NOMO-1 treated with DMSO at 0.1 percent for 48 hours (cell line): ENCODE measurements at regions not wholly inside any gene's neighbourhood (a gene's known extent, or its start where the extent isn't known, plus 50 kb on each side); places are given as distances from the start of the nearest gene placed in this dataset.
"Not testable (repeated sequence)": the region's sequence is repeated elsewhere in the genome, so short reads cannot be mapped to it uniquely, and the experiment has no call there.

Source experiments
- DNase-seq: peaks from one replicate; lab custom pipeline; 2025; ENCODE audit not compliant: unreplicated experiment; lab: John Stamatoyannopoulos, UW

DNA sequence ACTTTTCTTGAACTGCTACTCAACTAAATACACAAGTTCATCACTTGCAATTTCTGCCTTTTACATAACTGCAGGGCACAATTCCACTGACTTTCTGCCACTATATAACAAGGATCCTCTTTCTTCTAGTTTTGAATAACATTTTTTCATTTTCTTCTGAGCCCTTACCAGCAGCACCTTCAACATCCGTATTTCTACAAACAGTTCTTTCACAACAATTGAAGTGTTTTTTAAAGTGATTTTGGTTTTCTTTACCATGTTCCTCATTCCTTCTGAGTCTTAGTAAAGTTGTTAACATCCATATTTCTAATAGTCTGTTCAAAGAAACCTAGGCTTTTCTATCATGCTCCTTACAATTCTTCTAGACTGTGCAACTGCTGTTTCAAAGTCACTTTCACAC, 127.2 kb upstream of the PITX1 start:
- peak; percentile 46 for DNase-seq

DNA sequence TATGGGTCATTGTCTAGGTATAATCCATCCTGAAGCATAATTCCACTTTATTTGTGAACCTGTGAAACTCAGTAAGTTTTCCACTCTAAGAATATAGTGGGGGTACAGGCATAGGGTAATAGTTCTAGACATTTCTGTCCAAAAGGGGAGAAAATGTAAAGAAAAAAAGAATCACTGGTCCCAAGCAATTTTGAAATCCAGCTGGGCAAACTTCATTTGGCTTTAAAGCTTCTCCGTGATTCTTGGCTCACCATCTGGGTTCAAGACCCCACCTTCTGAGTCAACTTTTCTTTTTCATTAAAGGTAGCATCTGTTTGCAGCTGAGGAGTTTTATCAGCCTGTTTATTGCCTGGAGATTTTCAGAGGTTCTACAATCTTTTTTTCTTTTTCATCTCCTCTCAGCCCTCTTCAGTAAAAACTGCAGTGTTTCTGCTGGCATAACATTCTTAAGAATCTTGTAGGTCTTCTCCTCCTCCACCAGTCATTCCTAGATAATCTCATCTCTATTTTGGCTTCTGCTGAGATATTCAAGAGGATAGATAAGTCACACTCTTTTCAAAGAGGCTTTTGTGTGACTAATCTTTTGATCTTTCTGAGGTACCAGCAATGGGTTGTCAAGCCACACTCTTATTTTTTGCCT, 126.1 kb upstream of the PITX1 start:
- DNase-seq = no peak

DNA sequence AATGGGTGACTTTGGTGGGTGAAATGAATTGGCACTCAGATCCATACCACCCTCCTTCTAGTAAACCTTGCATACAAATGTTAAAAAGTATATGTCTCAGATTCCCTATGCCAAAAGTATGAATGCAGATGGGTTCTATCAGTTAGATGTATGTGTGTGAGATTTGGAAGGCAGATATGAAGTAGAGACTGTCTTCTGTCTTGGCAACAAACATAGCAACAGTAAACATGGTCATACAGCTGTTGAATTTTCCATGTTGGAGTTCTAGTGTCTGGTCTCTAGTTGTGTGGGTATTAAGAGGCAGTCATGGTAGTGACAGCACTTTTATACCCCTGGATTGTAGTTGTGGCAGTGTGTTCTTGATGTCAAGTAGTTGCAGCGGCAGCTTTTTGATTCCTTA, 125.6 kb upstream of the PITX1 start:
- no peak for DNase-seq

- no peak for DNase-seq
Observed at GRCh38 chr5:135158982-135159381, 125.0 kb upstream of the PITX1 start.

DNA sequence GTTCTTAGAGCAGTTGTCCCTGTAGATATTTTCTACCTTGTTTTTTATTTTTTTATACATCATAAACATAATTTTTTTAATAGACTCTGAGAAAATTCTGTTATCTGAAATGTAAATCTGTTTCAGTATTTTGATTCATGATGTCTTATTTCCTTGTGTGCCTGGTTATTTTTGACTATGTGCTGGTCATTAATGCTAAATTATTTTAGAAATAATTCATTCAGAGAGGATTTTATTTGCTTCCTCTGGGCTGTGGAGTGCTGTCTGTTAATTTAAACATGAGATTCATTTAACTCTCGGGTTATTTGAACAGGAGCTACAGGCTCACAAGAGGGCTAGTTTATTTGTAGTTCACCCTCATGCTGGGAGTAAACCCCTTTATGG, 124.3 kb upstream of the PITX1 start:
- DNase-seq = no peak

- no peak for DNase-seq
Observed at GRCh38 chr5:135157421-135158313, 123.6 kb upstream of the PITX1 start.

- DNase-seq = no peak
Observed at GRCh38 chr5:135156715-135157404, 122.8 kb upstream of the PITX1 start.

GRCh38 chr5:135156337-135156714, 122.3 kb upstream of the PITX1 start:
- no peak for DNase-seq

DNA sequence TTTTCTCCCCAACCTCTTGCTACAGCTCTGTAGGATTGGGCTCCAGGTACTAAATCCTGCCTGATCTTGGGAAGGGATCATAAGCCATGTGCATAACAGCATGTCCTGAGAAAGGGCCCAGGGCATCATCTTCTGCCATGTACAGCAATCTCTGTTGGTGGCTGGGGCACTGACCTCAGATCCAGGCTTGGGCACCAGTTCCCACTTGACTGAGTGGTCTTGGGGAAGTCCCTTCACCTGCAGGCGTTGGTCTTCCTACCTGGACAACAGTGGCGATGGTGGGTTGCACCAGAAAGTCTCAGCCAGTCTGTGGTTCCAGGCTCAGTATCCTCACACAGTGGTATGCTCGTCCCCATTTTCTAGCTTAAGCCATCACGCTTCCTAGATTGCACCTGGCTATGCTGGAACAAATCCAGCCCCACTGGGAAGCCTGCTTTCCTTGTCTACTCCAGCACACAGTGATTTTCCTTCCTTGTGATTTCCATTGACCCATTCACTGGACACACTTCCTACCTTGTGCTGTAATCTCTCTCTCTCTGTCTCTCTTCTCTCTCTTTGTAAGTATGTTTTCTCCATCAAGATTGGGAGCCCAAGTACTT, 121.7 kb upstream of the PITX1 start:
- DNase-seq = no peak

- DNase-seq = no peak
Observed at GRCh38 chr5:135154961-135155360, 120.9 kb upstream of the PITX1 start.

DNA sequence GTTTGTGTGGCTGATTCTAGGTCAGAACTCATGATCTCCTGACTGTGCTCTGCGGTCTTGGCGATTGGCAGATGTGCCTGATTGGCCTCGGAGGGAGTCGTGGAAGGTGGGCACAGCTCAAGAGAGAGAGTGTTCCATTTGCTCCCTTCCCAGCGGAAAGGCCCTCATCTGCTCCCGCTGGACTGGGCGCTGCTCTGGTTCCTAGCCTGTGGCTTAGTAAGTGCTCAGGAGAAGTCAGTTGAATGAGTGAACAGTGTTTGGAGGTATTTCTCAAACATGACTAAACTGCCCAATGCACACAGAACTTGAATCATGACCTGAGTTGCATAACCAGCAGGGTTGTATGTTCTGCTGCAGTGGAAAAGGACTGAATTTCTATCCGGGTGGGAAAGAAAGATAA, 120.2 kb upstream of the PITX1 start:
- DNase-seq = no peak

DNA sequence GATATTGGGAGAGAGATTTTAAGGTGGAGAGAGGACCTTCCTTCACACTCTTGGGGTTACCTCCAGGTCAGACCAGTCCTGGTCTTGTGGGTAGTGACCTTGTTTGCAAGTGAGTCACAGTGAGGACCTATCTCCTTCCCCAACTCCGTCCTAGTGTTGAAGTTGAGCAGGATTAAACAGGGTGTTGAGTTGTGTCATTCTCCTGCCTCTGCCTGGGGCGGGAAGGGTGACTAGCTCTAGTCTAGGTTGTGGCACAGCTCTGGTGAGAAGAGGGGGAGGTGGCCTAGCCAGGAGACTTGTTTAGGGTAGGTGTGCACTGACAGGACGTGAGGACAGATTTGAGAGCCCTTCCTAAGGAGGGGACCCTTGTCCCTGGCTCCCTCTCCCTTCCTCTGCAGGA, 119.6 kb upstream of the PITX1 start:
- DNase-seq = no peak

DNA sequence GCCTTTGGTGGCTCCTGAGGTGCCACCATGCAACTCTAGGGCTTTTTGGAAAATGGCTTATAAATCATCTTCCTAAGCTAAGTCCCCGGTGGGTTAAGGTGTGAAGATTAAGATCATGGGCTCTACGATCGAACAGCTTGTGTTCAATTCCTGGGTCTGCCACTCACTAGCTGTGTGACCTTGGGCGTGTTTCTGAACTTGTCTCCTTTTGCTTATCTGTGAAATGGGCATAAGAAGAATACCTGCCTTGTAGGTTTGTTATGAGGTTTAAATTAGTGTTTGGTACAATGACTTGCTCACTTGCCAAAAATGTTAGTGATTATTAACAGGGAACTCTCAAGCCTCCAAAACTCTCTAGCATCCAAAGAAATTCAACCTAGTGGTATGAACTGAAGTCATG, 119.2 kb upstream of the PITX1 start:
- DNase-seq = no peak

DNA sequence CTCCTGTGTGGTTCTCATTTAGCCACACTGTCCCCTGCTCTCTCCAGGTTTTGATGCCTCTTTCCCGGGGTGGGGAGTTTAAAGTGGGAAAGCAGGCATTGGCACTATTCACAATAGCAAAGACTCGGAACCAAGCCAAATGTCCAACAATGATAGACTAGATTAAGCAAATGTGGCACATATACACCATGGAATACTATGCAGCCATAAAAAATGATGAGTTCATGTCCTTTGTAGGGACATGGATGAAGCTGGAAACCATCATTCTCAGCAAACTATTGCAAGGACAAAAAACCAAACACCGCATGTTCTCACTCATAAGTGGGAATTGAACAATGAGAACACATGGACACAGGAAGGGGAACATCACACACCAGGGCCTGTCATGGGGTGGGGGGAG, 117.6 kb upstream of the PITX1 start:
- not testable (repeated sequence) for DNase-seq

GRCh38 chr5:135151256-135151655, 117.2 kb upstream of the PITX1 start:
- DNase-seq = no peak

- no peak for DNase-seq
Observed at GRCh38 chr5:135150767-135151166, 116.7 kb upstream of the PITX1 start.

DNA sequence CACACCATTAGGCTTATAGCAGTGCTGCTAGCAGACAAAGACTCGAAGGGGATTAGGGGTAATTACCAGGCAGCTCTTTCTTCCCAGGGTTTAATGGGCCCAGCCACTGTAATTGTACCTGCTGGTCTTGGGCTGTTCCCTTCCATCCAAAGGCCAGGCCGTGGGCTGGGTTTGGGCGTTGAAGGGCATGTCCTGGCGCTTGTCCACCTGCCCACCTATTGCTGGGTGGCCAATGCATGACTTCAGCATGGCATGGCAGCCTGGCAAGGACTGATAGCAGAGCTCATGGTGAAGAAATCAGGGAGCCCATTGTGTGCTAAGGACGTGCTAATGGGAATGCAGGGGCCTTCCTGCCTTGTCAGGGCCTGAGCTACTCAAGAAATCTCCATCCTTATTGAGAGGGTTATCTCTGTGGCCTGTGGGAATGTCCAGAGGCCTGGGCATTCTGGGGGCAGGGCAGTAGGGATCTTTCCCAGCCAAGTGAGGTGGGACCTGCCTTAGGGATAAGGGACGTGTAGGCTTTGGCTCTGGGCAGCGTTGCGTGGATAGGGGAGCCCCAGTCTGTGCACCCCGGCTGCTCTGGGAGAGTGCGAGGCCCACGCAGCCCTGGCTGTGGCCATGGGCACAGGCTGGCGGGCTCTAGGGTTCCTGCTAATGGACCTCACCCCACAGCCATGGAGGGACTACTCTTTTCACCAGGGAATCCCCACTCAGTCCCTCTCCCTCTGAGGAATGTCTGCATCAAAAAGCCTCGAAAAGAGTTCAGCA, 116.1 kb upstream of the PITX1 start:
- no peak for DNase-seq

GRCh38 chr5:135149229-135149955, 115.4 kb upstream of the PITX1 start:
- DNase-seq = no peak

DNA sequence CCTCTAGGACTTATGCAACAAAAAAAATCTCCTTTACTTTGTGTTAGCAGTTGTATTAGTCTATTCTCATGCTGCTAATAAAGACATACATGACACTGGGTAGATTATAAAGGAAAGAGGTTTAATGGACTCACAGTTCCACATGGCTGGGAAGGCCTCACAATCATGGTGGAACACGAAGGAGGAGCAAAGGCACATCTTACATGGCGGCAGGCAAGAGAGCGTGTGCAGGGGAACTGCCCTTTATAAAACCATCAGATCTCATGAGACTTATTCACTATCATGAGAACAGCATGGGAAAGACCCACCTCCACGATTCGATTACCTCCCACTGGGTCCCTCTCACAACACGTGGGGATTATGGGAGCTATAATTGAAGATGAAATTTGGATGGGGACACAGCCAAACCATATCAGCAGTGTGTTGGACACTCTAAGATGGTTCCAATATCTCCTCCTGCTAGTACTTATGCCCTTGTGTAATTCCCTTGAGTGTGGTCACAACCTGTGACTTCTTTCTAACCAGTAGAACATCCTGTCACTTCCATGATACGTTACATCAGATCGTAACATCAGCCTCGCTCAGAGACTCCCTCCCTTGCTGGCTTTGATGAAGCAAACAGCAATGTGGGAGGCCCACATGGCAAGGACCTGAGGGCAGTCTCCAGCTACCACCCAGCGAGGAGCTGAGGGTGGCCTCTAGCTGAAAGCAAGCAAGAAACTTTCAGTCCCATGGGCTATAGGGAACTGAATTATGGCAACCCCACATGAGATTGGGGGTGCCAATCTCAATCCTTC, 113.5 kb upstream of the PITX1 start:
- DNase-seq = no peak
